Neural crest cell (in vitro differentiated cells): ENCODE measurements at regions not wholly inside any gene's neighbourhood (a gene's known extent, or its start where the extent isn't known, plus 50 kb on each side); places are given as distances from the start of the nearest gene placed in this dataset.

Experiments
- DNase-seq: peaks from one replicate; pipeline ENCODE4 v3.0.0; 2021; ENCODE audit warnings: low read depth, mixed read lengths, low spot score
- H3K27ac Mint-ChIP-seq: one replicate; pipeline ENCODE4 v1.8.0; 2021; ENCODE audit warnings: mild to moderate bottlenecking, mixed read lengths; ENCODE audit not compliant: unreplicated experiment
- H3K27me3 Mint-ChIP-seq: 2 replicates; pipeline ENCODE4 v1.8.0; 2021; ENCODE audit warnings: low read depth, mild to moderate bottlenecking, mixed read lengths
- H3K36me3 Mint-ChIP-seq: 2 replicates; pipeline ENCODE4 v1.8.0; 2021; ENCODE audit warnings: low read depth, mild to moderate bottlenecking, mixed read lengths
- H3K4me1 Mint-ChIP-seq: 2 replicates; pipeline ENCODE4 v1.8.0; 2021; ENCODE audit warnings: mixed read lengths
- H3K4me3 Mint-ChIP-seq: one replicate; pipeline ENCODE4 v1.8.0; 2021; ENCODE audit warnings: mild to moderate bottlenecking, mixed read lengths
- H3K9me3 Mint-ChIP-seq: 2 replicates; pipeline ENCODE4 v1.8.0; 2021; ENCODE audit warnings: mixed read lengths
- CTCF ChIP-seq: fragments of 200-600 bp; sonication (generic); conservative IDR thresholded peaks from 2 replicates; pipeline ENCODE4 v1.5.0; 2021; ENCODE audit warnings: antibody characterized with exemption, mild to moderate bottlenecking

- no peak for TF ChIP-seq CTCF
- H3K36me3 Mint-ChIP-seq = no peaks in the 10 kb centered on the region
- no peak overlapping the region for H3K27ac Mint-ChIP-seq
- H3K27me3 Mint-ChIP-seq = no peaks in the 10 kb centered on the region
- peaks cover 10% of the 10 kb centered on the region for H3K9me3 Mint-ChIP-seq
- no peaks in the 10 kb centered on the region for H3K4me1 Mint-ChIP-seq
- no peak overlapping the region for H3K4me3 Mint-ChIP-seq
- DNase-seq = no peak
These were observed 871.4 kb downstream of the MAT2B start for GRCh38 chr5:164376843-164377242.

GRCh38 chr5:164377746-164378145 lies 872.3 kb downstream of the MAT2B start:
- no peaks in the 10 kb centered on the region for H3K27me3 Mint-ChIP-seq
- H3K36me3 Mint-ChIP-seq = no peaks in the 10 kb centered on the region
- DNase-seq = no peak
- no peak overlapping the region for H3K4me3 Mint-ChIP-seq
- no peak for TF ChIP-seq CTCF
- peaks cover 11% of the 10 kb centered on the region for H3K9me3 Mint-ChIP-seq
- no peak overlapping the region for H3K27ac Mint-ChIP-seq
- H3K4me1 Mint-ChIP-seq = no peaks in the 10 kb centered on the region

- H3K4me3 Mint-ChIP-seq = no peak overlapping the region
- H3K9me3 Mint-ChIP-seq = peaks cover 11% of the 10 kb centered on the region
- H3K4me1 Mint-ChIP-seq = no peaks in the 10 kb centered on the region
- H3K27me3 Mint-ChIP-seq = no peaks in the 10 kb centered on the region
- no peak for TF ChIP-seq CTCF
- H3K27ac Mint-ChIP-seq = no peak overlapping the region
- no peaks in the 10 kb centered on the region for H3K36me3 Mint-ChIP-seq
- DNase-seq = no peak
These were observed 878.2 kb downstream of the MAT2B start for GRCh38 chr5:164383662-164384061.

GRCh38 chr5:164392531-164392930 lies 887.1 kb downstream of the MAT2B start:
- Mint-ChIP-seq H3K36me3 (no peaks in the 10 kb centered on the region), H3K27ac (no peak overlapping the region), H3K4me3 (no peak overlapping the region), H3K9me3 (no peaks in the 10 kb centered on the region), H3K4me1 (peaks cover 10% of the 10 kb centered on the region), H3K27me3 (no peaks in the 10 kb centered on the region)
- TF ChIP-seq CTCF = no peak
- DNase-seq = no peak

- Mint-ChIP-seq H3K36me3 (no peaks in the 10 kb centered on the region), H3K9me3 (peaks cover 6% of the 10 kb centered on the region)
- TF ChIP-seq CTCF = no peak
These were observed 889.3 kb downstream of the MAT2B start for GRCh38 chr5:164394686-164395194.

GRCh38 chr5:164412531-164412930 lies 907.1 kb downstream of the MAT2B start:
- peaks cover 4% of the 10 kb centered on the region for H3K36me3 Mint-ChIP-seq

More at GRCh38 chr5:164394686-164395194, 889.3 kb downstream of the MAT2B start:
- Mint-ChIP-seq H3K4me3 (no peak overlapping the region), H3K27ac (no peak overlapping the region), H3K27me3 (no peaks in the 10 kb centered on the region), H3K4me1 (peaks cover 20% of the 10 kb centered on the region)
- no peak for DNase-seq

More at GRCh38 chr5:164412531-164412930, 907.1 kb downstream of the MAT2B start:
- Mint-ChIP-seq H3K27me3 (no peaks in the 10 kb centered on the region), H3K4me1 (no peaks in the 10 kb centered on the region), H3K9me3 (peaks cover 7% of the 10 kb centered on the region), H3K27ac (no peak overlapping the region), H3K4me3 (no peak overlapping the region)
- DNase-seq = no peak
- TF ChIP-seq CTCF = no peak
